ENCODE measurements at regions not wholly inside any gene's neighbourhood (a gene's known extent, or its start where the extent isn't known, plus 50 kb on each side); places are given as distances from the start of the nearest gene placed in this dataset.

GRCh38 chr12:73180734-73181133 lies 908.6 kb downstream of the TRHDE start:
- TF ChIP-seq, protein P1, sequence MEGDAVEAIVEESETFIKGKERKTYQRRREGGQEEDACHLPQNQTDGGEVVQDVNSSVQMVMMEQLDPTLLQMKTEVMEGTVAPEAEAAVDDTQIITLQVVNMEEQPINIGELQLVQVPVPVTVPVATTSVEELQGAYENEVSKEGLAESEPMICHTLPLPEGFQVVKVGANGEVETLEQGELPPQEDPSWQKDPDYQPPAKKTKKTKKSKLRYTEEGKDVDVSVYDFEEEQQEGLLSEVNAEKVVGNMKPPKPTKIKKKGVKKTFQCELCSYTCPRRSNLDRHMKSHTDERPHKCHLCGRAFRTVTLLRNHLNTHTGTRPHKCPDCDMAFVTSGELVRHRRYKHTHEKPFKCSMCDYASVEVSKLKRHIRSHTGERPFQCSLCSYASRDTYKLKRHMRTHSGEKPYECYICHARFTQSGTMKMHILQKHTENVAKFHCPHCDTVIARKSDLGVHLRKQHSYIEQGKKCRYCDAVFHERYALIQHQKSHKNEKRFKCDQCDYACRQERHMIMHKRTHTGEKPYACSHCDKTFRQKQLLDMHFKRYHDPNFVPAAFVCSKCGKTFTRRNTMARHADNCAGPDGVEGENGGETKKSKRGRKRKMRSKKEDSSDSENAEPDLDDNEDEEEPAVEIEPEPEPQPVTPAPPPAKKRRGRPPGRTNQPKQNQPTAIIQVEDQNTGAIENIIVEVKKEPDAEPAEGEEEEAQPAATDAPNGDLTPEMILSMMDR (IDR thresholded peaks at IDR 0.05; ENCODE audit: low read length): no peak
- no peak for TF ChIP-seq EZH2 (IDR thresholded peaks at IDR 0.05; ENCODE audit: borderline replicate concordance, low read length)

Data from OCI-LY1 (cell line).